Activated CD4-positive, alpha-beta T cell treated with anti-CD3 and anti-CD28 coated beads for 36 hours (primary cell): ENCODE measurements at regions not wholly inside any gene's neighbourhood (a gene's known extent, or its start where the extent isn't known, plus 50 kb on each side); places are given as distances from the start of the nearest gene placed in this dataset.
"Not testable (repeated sequence)": the region's sequence is repeated elsewhere in the genome, so short reads cannot be mapped to it uniquely, and the experiment has no call there.

Source experiments
- ATAC-seq: fragments of 200-7000 bp; cut with Tn5 transposase; one replicate; pipeline ENCODE4 v1.10.0; 2021; ENCODE audit warnings: mild to moderate bottlenecking, moderate library complexity
- CTCF ChIA-PET: fragments of 350-600 bp; sonication (Branson Sonifier 250); formaldehyde crosslinking; loops from one replicate; lab custom pipeline; 2021; ENCODE audit warnings: antibody characterized with exemption; lab: Charles Lee
- POLR2A ChIA-PET: fragments of 350-600 bp; sonication (Branson Sonifier 250); formaldehyde crosslinking; loops from one replicate; lab custom pipeline; 2021; ENCODE audit warnings: antibody characterized with exemption, inconsistent platforms; lab: Charles Lee
- DNase-seq: peaks from one replicate; pipeline ENCODE4 v3.0.0-alpha.2; 2020
- H3K27ac Mint-ChIP-seq: one replicate; pipeline ENCODE4 v1.8.0; 2021; ENCODE audit warnings: mixed read lengths
- H3K27me3 Mint-ChIP-seq: one replicate; pipeline ENCODE4 v1.8.0; 2021; ENCODE audit warnings: mixed read lengths
- H3K36me3 Mint-ChIP-seq: one replicate; pipeline ENCODE4 v1.8.0; 2021; ENCODE audit warnings: low read depth, mixed read lengths
- H3K4me1 Mint-ChIP-seq: one replicate; pipeline ENCODE4 v1.8.0; 2021; ENCODE audit warnings: mixed read lengths
- H3K4me3 Mint-ChIP-seq: one replicate; pipeline ENCODE4 v1.8.0; 2021; ENCODE audit warnings: mild to moderate bottlenecking, moderate library complexity, mixed read lengths
- H3K9me3 Mint-ChIP-seq: one replicate; pipeline ENCODE4 v1.8.0; 2021; ENCODE audit warnings: low read depth, mixed read lengths
- intact Hi-C, 2 experiments: fragments of 100-400 bp; cut with DNase I in 1 of 2; cut with micrococcal nuclease in 1 of 2; formaldehyde crosslinking; loops; one replicate each; pipeline versions ENCODE4 v1.14.2 to v1.15.1; 2022 to 2024; cut with DNase I, micrococcal nuclease

GRCh38 chr7:136400877-136401276, 423.7 kb upstream of the MTPN start:
- CTCF ChIA-PET = interaction anchor here (0.6 kb wide), 1 partner anchor 29 kb away, joined by 3 read pairs; no protein-coding TSS in a partner anchor
- no peaks in the 10 kb centered on the region for H3K9me3 Mint-ChIP-seq
- H3K27me3 Mint-ChIP-seq = peaks cover 4% of the 10 kb centered on the region
- intact Hi-C loops = no loop called here
- H3K36me3 Mint-ChIP-seq = no peaks in the 10 kb centered on the region
- ATAC-seq = no peak
- H3K27ac Mint-ChIP-seq = no peak overlapping the region
- DNase-seq = no peak
- POLR2A ChIA-PET = no interaction called here
- no peak overlapping the region for H3K4me3 Mint-ChIP-seq
- no peaks in the 10 kb centered on the region for H3K4me1 Mint-ChIP-seq

DNA sequence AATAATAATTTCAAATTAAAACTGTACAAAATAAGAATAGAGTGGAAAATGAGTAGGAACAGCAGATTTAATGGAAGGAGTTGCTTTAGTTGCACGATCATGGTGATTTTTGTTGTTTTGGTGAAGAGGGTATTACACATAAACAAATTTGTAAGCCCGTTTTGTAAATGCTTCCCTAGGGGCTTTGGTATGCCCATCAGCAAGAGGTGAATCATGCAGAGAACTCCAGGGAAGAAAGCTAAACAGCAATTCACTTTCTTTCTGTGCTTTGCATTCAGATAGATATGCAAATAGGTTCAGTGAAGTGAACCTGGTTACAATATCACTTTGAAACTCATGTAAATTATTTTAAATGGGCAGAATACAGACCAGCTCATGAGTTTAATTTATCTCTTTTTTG, 422.2 kb upstream of the MTPN start:
- POLR2A ChIA-PET = no interaction called here
- H3K4me1 Mint-ChIP-seq = no peaks in the 10 kb centered on the region
- H3K4me3 Mint-ChIP-seq = no peak overlapping the region
- H3K27me3 Mint-ChIP-seq = no peaks in the 10 kb centered on the region
- no peak overlapping the region for H3K27ac Mint-ChIP-seq
- DNase-seq = no peak
- CTCF ChIA-PET = no interaction called here
- no peak for ATAC-seq
- H3K36me3 Mint-ChIP-seq = no peaks in the 10 kb centered on the region
- intact Hi-C loops = no loop called here
- no peaks in the 10 kb centered on the region for H3K9me3 Mint-ChIP-seq

DNA sequence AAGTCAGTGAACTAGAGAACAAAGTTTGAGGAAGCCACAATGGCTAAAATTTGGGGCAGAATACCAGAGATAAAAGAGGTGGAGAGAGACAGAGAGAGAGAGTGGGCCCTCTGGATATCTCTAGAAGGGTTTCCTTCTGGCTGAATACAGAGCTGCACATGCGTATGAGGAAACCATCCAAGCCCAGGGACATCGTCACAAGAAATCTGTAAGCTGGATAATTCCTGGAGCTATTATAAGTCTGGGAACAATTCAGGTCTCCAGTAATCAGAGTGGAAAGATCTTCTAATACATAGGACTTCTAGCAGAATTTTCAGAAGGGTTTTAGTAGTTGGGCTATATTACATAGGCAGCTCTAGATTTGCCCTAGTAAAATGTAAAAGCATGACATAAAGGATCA, 415.7 kb upstream of the MTPN start:
- Mint-ChIP-seq H3K4me1 (no peaks in the 10 kb centered on the region), H3K27me3 (no peaks in the 10 kb centered on the region), H3K9me3 (no peaks in the 10 kb centered on the region), H3K36me3 (no peaks in the 10 kb centered on the region), H3K27ac (no peak overlapping the region), H3K4me3 (no peak overlapping the region)
- ATAC-seq (no peak), DNase-seq (no peak)
- POLR2A ChIA-PET = no interaction called here
- intact Hi-C loops = no loop called here
- CTCF ChIA-PET = no interaction called here

DNA sequence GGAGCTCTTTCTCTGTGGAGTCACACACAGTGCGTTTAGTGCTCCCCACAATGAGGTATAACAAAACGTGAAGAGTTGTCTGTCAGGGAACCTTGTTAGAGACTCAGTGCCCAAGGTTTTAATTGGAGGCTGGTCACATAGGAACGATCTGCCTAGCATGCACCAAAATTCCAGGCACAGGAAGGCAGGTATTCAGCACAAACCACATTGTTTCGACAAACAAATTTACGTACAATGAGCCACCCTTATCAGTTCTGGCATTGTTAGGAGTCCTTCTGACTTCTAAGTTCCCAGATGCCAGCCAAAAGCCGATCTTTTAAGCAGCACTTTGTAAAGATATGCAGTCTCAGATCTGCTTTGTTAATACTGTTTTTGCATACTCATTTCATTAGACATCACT, 414.2 kb upstream of the MTPN start:
- Mint-ChIP-seq H3K9me3 (no peaks in the 10 kb centered on the region), H3K27ac (no peak overlapping the region), H3K36me3 (no peaks in the 10 kb centered on the region), H3K4me3 (no peak overlapping the region), H3K27me3 (no peaks in the 10 kb centered on the region), H3K4me1 (no peaks in the 10 kb centered on the region)
- intact Hi-C loops = no loop called here
- no peak for ATAC-seq
- DNase-seq = no peak
- POLR2A ChIA-PET = no interaction called here
- CTCF ChIA-PET = no interaction called here

GRCh38 chr7:136389933-136390332, 412.8 kb upstream of the MTPN start:
- H3K9me3 Mint-ChIP-seq = no peaks in the 10 kb centered on the region
- DNase-seq = no peak
- H3K4me3 Mint-ChIP-seq = no peak overlapping the region
- no peak for ATAC-seq
- ChIA-PET CTCF (no interaction called here), POLR2A (no interaction called here)
- no peaks in the 10 kb centered on the region for H3K4me1 Mint-ChIP-seq
- H3K36me3 Mint-ChIP-seq = no peaks in the 10 kb centered on the region
- intact Hi-C loops = no loop called here
- no peak overlapping the region for H3K27ac Mint-ChIP-seq
- H3K27me3 Mint-ChIP-seq = no peaks in the 10 kb centered on the region

DNA sequence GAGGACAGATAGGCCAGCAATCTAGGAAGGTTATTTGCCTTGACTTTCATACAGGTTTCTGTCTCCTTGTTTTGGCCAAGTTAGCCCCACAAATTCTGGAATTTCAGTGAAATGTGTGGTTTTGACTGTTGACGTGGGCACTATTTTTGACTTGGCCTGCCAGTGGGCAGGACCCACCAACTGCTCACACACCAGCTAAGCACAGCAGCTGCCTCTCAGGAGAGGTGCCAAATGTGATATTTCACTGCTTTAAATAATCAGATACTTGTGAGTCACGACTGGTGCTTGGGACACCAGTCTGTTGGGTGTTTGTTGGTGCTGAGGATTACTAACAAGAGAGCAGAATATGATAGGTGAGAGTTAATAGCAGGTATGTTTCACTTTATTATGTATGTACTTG, 409.7 kb upstream of the MTPN start:
- no peak overlapping the region for H3K4me3 Mint-ChIP-seq
- no peaks in the 10 kb centered on the region for H3K9me3 Mint-ChIP-seq
- ChIA-PET POLR2A (no interaction called here), CTCF (no interaction called here)
- no peak overlapping the region for H3K27ac Mint-ChIP-seq
- ATAC-seq (no peak), DNase-seq (no peak)
- H3K27me3 Mint-ChIP-seq = no peaks in the 10 kb centered on the region
- intact Hi-C loops = no loop called here
- no peaks in the 10 kb centered on the region for H3K4me1 Mint-ChIP-seq
- H3K36me3 Mint-ChIP-seq = no peaks in the 10 kb centered on the region

DNA sequence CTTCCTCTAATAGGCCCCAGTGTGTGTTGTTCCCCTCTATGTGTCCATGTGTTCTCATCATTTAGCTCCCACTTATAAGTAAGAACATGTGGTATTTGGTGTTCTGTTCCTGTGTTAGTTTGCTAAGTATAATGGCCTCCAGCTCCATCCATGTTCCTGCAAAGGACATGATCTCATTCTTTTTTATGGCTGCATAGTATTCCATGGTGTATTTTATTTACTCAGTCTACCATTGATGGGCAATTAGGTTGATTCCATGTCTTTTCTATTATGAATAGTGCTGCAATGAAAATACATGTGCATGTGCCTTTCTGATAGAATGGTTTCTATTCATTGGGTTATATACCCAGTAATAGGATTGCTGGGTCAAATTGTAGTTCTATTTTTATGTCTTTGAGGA, 394.2 kb upstream of the MTPN start:
- POLR2A ChIA-PET = not testable (repeated sequence)

GRCh38 chr7:136370137-136370536, 393.0 kb upstream of the MTPN start:
- ChIA-PET CTCF (no interaction called here), POLR2A (no interaction called here)
- no peaks in the 10 kb centered on the region for H3K4me1 Mint-ChIP-seq
- no peak overlapping the region for H3K27ac Mint-ChIP-seq
- H3K4me3 Mint-ChIP-seq = no peak overlapping the region
- ATAC-seq = no peak
- H3K9me3 Mint-ChIP-seq = no peaks in the 10 kb centered on the region
- H3K36me3 Mint-ChIP-seq = no peaks in the 10 kb centered on the region
- H3K27me3 Mint-ChIP-seq = peaks cover 2% of the 10 kb centered on the region
- intact Hi-C loops = no loop called here
- DNase-seq = no peak

More for the DNA sequence above, 394.2 kb upstream of the MTPN start:
- CTCF ChIA-PET, H3K4me3 Mint-ChIP-seq, DNase-seq, intact Hi-C loops, H3K27ac Mint-ChIP-seq, H3K36me3 Mint-ChIP-seq, H3K9me3 Mint-ChIP-seq, H3K4me1 Mint-ChIP-seq, ATAC-seq, H3K27me3 Mint-ChIP-seq: not testable (repeated sequence)

GRCh38 chr7:136369225-136369624, 392.1 kb upstream of the MTPN start:
- H3K36me3 Mint-ChIP-seq = no peaks in the 10 kb centered on the region
- no peak for DNase-seq
- ChIA-PET CTCF (no interaction called here), POLR2A (no interaction called here)
- no peaks in the 10 kb centered on the region for H3K4me1 Mint-ChIP-seq
- H3K27me3 Mint-ChIP-seq = peaks cover 2% of the 10 kb centered on the region
- no peak overlapping the region for H3K27ac Mint-ChIP-seq
- H3K9me3 Mint-ChIP-seq = no peaks in the 10 kb centered on the region
- H3K4me3 Mint-ChIP-seq = no peak overlapping the region
- intact Hi-C loops = no loop called here
- ATAC-seq = no peak

- POLR2A ChIA-PET = no interaction called here
- intact Hi-C loops = no loop called here
- DNase-seq = no peak
- no peaks in the 10 kb centered on the region for H3K27me3 Mint-ChIP-seq
- H3K4me3 Mint-ChIP-seq = no peak overlapping the region
- H3K9me3 Mint-ChIP-seq = peaks cover 3% of the 10 kb centered on the region
- no peaks in the 10 kb centered on the region for H3K36me3 Mint-ChIP-seq
- H3K4me1 Mint-ChIP-seq = no peaks in the 10 kb centered on the region
- CTCF ChIA-PET = no interaction called here
- H3K27ac Mint-ChIP-seq = no peak overlapping the region
- ATAC-seq = no peak
Observed at GRCh38 chr7:136359333-136359903, 382.3 kb upstream of the MTPN start.

- POLR2A ChIA-PET = no interaction called here
- no peaks in the 10 kb centered on the region for H3K4me1 Mint-ChIP-seq
- intact Hi-C loops = no loop called here
- H3K4me3 Mint-ChIP-seq = no peak overlapping the region
- H3K36me3 Mint-ChIP-seq = no peaks in the 10 kb centered on the region
- peaks cover 2% of the 10 kb centered on the region for H3K27me3 Mint-ChIP-seq
- H3K9me3 Mint-ChIP-seq = no peaks in the 10 kb centered on the region
- DNase-seq = no peak
- ATAC-seq = no peak
- no peak overlapping the region for H3K27ac Mint-ChIP-seq
- CTCF ChIA-PET = no interaction called here
Observed at GRCh38 chr7:136353287-136353686, 376.1 kb upstream of the MTPN start.

- DNase-seq = no peak
- Mint-ChIP-seq H3K4me1 (no peaks in the 10 kb centered on the region), H3K27me3 (no peaks in the 10 kb centered on the region), H3K36me3 (no peaks in the 10 kb centered on the region), H3K9me3 (no peaks in the 10 kb centered on the region), H3K4me3 (no peak overlapping the region), H3K27ac (no peak overlapping the region)
- intact Hi-C loops = no loop called here
- no peak for ATAC-seq
- POLR2A ChIA-PET = no interaction called here
- CTCF ChIA-PET = no interaction called here
Observed at GRCh38 chr7:136348542-136349192, 371.5 kb upstream of the MTPN start.
